Hematopoietic multipotent progenitor cell (in vitro differentiated cells): ENCODE measurements at regions not wholly inside any gene's neighbourhood (a gene's known extent, or its start where the extent isn't known, plus 50 kb on each side); places are given as distances from the start of the nearest gene placed in this dataset.
"Not testable (repeated sequence)": the region's sequence is repeated elsewhere in the genome, so short reads cannot be mapped to it uniquely, and the experiment has no call there.

ENCODE experiments used
- DNase-seq, 3 donors: peaks; one replicate each; pipeline ENCODE4 v3.0.0-alpha.2; 2011 to 2015; ENCODE audit warnings: low read depth in 2 of 3, low spot score in 2 of 3

GRCh38 chr17:70278844-70279462 is 109.6 kb downstream of the KCNJ2 start:
- no peak for DNase-seq

DNA sequence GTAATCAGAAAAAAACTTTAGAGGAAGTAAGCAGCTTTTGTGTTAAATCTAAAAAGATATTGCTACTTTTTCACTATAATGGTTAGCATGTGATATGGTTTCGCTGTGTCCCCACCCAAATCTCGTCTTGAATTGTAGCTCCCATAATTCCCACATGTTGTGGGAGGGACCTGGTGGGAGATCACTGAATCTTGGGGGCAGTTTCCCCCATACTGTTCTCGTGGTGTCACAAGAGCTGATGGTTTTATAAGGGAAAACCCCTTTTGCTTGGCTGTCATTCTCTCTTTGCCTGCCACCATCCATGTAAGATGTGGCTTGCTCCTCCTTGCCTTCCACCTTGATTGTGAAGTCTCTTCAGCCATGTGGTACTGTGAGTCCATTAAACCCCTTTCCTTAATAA is 117.1 kb downstream of the KCNJ2 start:
- DNase-seq = no peak

DNA sequence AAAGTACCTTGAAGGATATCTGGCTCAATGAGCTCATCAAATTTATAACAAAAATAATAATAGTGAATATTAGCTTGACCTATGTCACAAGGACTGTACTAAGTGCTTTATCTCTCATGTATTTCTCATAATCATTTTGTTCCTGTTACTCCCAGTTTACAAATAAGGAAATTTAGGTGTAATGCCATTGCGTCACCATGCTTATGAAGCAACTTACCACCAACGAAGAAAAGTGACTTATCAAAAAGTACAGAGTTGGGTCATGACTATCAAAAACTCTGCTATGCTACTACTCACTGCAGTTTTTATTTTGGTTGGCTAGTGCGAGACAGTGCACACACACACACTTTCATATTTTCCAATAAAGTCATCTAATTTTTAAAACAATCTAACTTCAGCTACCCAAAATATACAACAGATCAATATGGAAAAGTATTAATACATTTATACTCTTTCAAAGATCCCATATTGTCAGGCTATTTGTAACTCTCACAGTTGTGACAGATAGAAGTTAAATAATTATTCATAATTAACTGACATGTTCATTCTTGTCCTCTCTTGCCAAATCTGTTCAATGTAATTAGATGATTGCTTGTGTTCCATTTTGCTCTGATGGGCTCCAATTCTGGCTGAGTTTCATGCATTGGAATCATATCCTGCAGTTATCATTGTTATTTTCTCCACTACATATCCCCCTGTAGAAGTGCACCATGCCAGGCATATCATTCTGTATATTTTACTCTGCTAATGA is 119.4 kb downstream of the KCNJ2 start:
- DNase-seq = no peak

GRCh38 chr17:70290770-70291169 is 121.4 kb downstream of the KCNJ2 start:
- no peak for DNase-seq

DNA sequence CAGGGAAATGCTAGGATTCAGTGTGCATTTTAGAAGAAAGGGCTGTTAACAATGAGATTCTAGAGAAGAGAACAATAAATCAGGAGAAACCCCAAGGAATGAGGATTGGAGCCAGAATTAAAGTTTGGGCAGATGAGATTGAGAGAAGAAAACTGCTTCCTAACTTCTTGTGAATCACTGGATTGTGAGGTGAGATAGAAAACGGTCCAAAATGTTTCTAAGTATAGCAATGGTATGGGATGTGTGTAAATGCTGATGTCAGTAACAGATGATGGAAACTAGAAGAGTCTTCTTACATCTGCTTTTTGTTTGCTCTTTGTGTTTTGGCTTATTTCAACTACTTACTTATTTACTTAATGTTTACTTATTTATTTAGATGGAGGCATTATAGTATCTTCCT is 123.0 kb downstream of the KCNJ2 start:
- DNase-seq = no peak

GRCh38 chr17:70293564-70294310 is 124.4 kb downstream of the KCNJ2 start:
- not testable (repeated sequence) for DNase-seq

GRCh38 chr17:70295329-70295728 is 126.0 kb downstream of the KCNJ2 start:
- no peak for DNase-seq

DNA sequence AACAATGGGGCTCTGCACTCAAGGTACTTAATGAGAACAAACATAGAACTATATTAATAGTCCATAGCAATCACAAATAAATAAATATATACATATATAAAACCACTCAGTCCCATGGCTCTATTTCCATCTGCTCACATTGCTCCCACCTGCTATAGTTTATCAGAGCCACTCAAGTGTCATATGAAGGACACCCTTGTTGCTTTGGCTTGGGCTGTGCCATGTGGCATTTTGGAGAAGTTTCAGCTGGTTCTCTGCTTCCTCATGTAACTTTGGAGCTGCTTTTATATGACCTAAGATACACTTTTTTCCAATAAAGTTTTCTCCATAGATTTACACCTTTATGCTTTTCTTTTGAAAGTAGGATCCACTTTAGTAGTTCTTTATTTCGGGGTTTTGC is 126.4 kb downstream of the KCNJ2 start:
- no peak for DNase-seq

DNA sequence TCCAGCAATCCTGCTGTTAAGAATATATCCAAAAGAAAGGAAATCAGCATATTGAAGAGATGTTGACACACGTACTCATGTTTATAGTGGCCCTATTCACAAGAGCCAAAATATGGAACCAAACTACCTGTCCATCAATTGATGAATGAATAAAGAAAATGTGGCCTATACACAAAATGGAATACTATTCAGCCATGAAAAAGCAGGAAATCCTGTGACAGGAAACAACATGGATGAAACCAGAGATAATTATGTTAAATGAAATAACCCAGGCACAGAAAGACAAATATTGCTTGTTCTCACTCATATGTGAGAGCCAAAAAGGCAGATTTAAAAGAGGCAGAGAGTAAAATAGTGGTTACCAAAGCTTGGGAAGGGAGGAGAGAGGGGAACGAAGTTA is 127.1 kb downstream of the KCNJ2 start:
- no peak for DNase-seq

DNA sequence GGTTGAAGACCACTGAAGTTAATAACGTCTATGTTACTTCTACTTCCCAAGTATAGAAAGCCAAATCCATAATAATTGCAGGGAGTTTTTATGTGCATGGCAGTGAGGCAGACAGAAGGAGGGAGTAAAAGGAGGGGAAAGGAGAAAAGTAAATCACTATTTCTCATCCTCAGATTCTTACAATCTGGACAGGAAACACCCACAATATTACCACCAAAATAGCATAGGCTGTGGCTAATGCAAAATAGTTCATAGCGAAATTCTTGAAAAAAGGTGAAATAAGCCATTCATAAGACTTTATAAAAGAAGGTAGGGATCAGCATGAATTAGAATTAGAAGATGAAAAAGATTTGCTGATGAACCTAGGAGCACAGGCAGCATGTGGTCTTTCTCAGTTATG is 128.1 kb downstream of the KCNJ2 start:
- no peak for DNase-seq

GRCh38 chr17:70298929-70299531 is 129.7 kb downstream of the KCNJ2 start:
- no peak for DNase-seq

- DNase-seq = no peak
These were observed 138.3 kb downstream of the KCNJ2 start for GRCh38 chr17:70307430-70308225.

- no peak for DNase-seq
These were observed 139.3 kb downstream of the KCNJ2 start for GRCh38 chr17:70308618-70309017.

DNA sequence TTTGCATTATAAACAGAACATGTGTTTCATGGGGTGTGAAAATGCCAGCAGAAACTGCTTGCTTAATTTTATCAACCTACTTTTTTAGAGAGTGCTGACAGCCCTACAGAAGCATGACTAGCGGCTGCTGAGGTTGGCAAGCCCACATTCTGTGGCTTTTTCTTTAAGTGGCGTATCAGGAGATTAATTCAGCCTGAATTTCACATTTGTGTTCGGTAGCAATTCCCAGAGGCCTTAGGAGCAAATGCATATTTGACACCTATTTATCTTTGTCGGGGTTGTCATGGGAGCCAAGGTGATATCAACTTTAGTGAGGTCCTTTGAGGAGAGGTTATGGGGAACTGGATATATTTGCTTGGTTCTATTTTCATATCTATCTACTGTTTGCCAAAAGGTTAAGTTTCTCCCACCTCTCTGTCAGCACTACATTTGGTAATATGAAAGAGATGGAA is 140.9 kb downstream of the KCNJ2 start:
- no peak for DNase-seq

- no peak for DNase-seq
These were observed 143.9 kb downstream of the KCNJ2 start for GRCh38 chr17:70313086-70313852.

DNA sequence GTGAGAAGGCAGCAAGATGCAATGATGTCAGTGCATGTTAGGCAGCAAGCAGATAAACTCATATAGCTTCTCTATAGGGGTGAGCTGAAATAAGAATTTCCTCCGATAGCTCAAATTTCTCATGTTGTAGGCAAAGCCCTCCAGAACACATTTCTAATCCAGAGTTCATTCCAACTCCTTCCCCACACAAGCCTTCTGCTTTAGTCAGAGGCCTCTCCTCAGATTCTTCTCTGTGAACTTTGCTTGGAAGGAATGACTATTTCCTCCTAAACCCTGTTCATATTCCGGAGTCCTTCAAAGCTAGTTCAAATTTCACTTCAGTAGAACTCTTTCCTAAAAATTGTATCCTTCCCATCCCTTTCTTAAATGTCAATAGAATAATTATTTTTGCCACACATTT is 144.8 kb downstream of the KCNJ2 start:
- DNase-seq = no peak

- peak in 1 of 3 donors; percentile 18 for DNase-seq
These were observed 145.2 kb downstream of the KCNJ2 start for GRCh38 chr17:70314506-70314905.

- no peak for DNase-seq
These were observed 148.1 kb downstream of the KCNJ2 start for GRCh38 chr17:70317421-70317820.

GRCh38 chr17:70318051-70318450 is 148.7 kb downstream of the KCNJ2 start:
- DNase-seq = no peak

- DNase-seq = no peak
These were observed 150.2 kb downstream of the KCNJ2 start for GRCh38 chr17:70319516-70319915.
